ENCODE measurements at regions not wholly inside any gene's neighbourhood (a gene's known extent, or its start where the extent isn't known, plus 50 kb on each side); places are given as distances from the start of the nearest gene placed in this dataset.

- TF ChIP-seq, protein P1, sequence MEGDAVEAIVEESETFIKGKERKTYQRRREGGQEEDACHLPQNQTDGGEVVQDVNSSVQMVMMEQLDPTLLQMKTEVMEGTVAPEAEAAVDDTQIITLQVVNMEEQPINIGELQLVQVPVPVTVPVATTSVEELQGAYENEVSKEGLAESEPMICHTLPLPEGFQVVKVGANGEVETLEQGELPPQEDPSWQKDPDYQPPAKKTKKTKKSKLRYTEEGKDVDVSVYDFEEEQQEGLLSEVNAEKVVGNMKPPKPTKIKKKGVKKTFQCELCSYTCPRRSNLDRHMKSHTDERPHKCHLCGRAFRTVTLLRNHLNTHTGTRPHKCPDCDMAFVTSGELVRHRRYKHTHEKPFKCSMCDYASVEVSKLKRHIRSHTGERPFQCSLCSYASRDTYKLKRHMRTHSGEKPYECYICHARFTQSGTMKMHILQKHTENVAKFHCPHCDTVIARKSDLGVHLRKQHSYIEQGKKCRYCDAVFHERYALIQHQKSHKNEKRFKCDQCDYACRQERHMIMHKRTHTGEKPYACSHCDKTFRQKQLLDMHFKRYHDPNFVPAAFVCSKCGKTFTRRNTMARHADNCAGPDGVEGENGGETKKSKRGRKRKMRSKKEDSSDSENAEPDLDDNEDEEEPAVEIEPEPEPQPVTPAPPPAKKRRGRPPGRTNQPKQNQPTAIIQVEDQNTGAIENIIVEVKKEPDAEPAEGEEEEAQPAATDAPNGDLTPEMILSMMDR (IDR thresholded peaks at IDR 0.05; ENCODE audit: insufficient read depth, low read depth, low read length), result no peak
- no peak for TF ChIP-seq EZH2 (IDR thresholded peaks at IDR 0.05; ENCODE audit: insufficient read depth, low read length)
Measured at GRCh38 chr9:107869111-107869510, 379.5 kb upstream of the KLF4 start.

DNA sequence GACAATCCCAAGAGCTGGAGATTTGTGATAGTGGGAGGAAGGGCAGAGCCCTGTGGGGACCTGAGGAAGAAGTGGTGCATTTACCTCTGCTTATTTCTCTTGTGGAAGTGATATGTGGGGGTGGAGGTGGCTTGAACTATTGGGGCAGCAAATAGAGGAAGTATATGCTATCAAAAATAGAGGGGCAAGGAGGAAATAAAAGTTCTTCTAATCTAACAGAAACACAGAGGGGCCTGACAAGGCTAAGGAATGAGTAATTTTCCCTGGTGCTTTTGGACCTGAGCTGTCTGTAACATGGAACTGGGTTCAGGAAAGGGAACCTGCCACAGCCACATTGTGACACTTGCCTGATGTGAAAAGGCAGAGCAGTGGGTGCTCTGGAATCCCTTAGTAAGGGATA lies 378.6 kb upstream of the KLF4 start:
- H3K9ac ChIP-seq (ENCODE audit: low read length), result no peak overlapping the region
- no peaks in the 10 kb centered on the region for H3K4me1 ChIP-seq (ENCODE audit: insufficient read depth, low read length)
- no peaks in the 10 kb centered on the region for H4K20me1 ChIP-seq (ENCODE audit: insufficient read depth, low read length)
- no peak overlapping the region for H3K27ac Mint-ChIP-seq (ENCODE audit: unreplicated experiment)
- H3K4me3 ChIP-seq (ENCODE audit: insufficient read depth, low read depth, low read length), result no peak overlapping the region
- peaks cover 18% of the 10 kb centered on the region for H3K27me3 Mint-ChIP-seq (ENCODE audit: low read depth, unreplicated experiment)
- H3K36me3 Mint-ChIP-seq (ENCODE audit: low read depth, unreplicated experiment), result no peaks in the 10 kb centered on the region
- TF ChIP-seq, protein P1 (IDR thresholded peaks at IDR 0.05; ENCODE audit: insufficient read depth, low read depth, low read length), result no peak
- no peak for TF ChIP-seq EZH2 (IDR thresholded peaks at IDR 0.05; ENCODE audit: insufficient read depth, low read length)
- DNase-seq (ENCODE audit: low read depth) (no peak), FAIRE-seq (no peak)
- no peak overlapping the region for H3K4me2 ChIP-seq (ENCODE audit: low read length)
- no peak overlapping the region for H3K4me3 Mint-ChIP-seq (ENCODE audit: unreplicated experiment)
- H3K4me1 Mint-ChIP-seq (ENCODE audit: low read depth, unreplicated experiment), result no peaks in the 10 kb centered on the region
- no peak overlapping the region for H2AFZ ChIP-seq (ENCODE audit: low read depth, low read length)
- H3K27me3 ChIP-seq (ENCODE audit: insufficient read depth, low read length), result no peaks in the 10 kb centered on the region
- no peaks in the 10 kb centered on the region for H3K9me3 ChIP-seq (ENCODE audit: insufficient read depth, low read depth, low read length)
- peaks cover 1% of the 10 kb centered on the region for H3K9me3 Mint-ChIP-seq (ENCODE audit: unreplicated experiment)
- H3K27ac ChIP-seq (ENCODE audit: low read depth, low read length), result no peak overlapping the region
- H3K79me2 ChIP-seq (ENCODE audit: insufficient read depth, low read length), result no peaks in the 10 kb centered on the region
- H3K36me3 ChIP-seq (ENCODE audit: insufficient read depth, low read length), result no peaks in the 10 kb centered on the region

More at GRCh38 chr9:107869111-107869510, 379.5 kb upstream of the KLF4 start:
- Histone ChIP-seq H3K9me3 (ENCODE audit: insufficient read depth, low read depth, low read length) (no peaks in the 10 kb centered on the region), H2AFZ (ENCODE audit: low read depth, low read length) (no peak overlapping the region), H3K36me3 (ENCODE audit: insufficient read depth, low read length) (no peaks in the 10 kb centered on the region), H3K27ac (ENCODE audit: low read depth, low read length) (no peak overlapping the region), H3K4me3 (ENCODE audit: insufficient read depth, low read depth, low read length) (no peak overlapping the region), H3K9ac (ENCODE audit: low read length) (no peak overlapping the region), H4K20me1 (ENCODE audit: insufficient read depth, low read length) (no peaks in the 10 kb centered on the region), H3K4me1 (ENCODE audit: insufficient read depth, low read length) (no peaks in the 10 kb centered on the region), H3K4me2 (ENCODE audit: low read length) (no peak overlapping the region), H3K27me3 (ENCODE audit: insufficient read depth, low read length) (no peaks in the 10 kb centered on the region), H3K79me2 (ENCODE audit: insufficient read depth, low read length) (no peaks in the 10 kb centered on the region)
- no peak for DNase-seq (ENCODE audit: low read depth)
- peaks cover 17% of the 10 kb centered on the region for H3K27me3 Mint-ChIP-seq (ENCODE audit: low read depth, unreplicated experiment)
- H3K4me3 Mint-ChIP-seq (ENCODE audit: unreplicated experiment), result no peak overlapping the region
- FAIRE-seq, result no peak
- no peak overlapping the region for H3K27ac Mint-ChIP-seq (ENCODE audit: unreplicated experiment)
- no peaks in the 10 kb centered on the region for H3K36me3 Mint-ChIP-seq (ENCODE audit: low read depth, unreplicated experiment)
- no peaks in the 10 kb centered on the region for H3K4me1 Mint-ChIP-seq (ENCODE audit: low read depth, unreplicated experiment)
- H3K9me3 Mint-ChIP-seq (ENCODE audit: unreplicated experiment), result peaks cover 1% of the 10 kb centered on the region

DNA sequence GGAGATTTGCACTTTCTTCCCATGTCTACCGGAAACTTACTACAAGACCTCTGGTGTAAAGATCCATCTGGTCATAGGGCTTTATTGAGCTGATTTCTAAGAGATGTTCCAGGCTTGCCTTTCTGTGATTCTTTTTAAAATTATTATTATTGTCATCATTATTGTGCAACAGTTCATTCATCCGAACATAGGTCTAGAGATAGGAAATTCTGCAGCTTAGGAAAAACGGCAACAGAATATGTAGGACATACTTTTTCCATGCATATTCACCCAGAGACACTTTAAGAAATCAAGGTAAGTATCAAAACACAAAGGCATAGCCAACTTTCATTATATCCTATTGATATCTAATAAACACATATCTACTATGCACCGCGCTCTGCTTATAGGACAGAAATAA lies 378.2 kb upstream of the KLF4 start:
- Mint-ChIP-seq H3K36me3 (ENCODE audit: low read depth, unreplicated experiment) (no peaks in the 10 kb centered on the region), H3K27me3 (ENCODE audit: low read depth, unreplicated experiment) (peaks cover 18% of the 10 kb centered on the region), H3K9me3 (ENCODE audit: unreplicated experiment) (peaks cover under 1% of the 10 kb centered on the region), H3K4me1 (ENCODE audit: low read depth, unreplicated experiment) (no peaks in the 10 kb centered on the region), H3K27ac (ENCODE audit: unreplicated experiment) (no peak overlapping the region), H3K4me3 (ENCODE audit: unreplicated experiment) (no peak overlapping the region)
- no peaks in the 10 kb centered on the region for H3K36me3 ChIP-seq (ENCODE audit: insufficient read depth, low read length)
- H3K4me2 ChIP-seq (ENCODE audit: low read length), result no peak overlapping the region
- no peaks in the 10 kb centered on the region for H3K27me3 ChIP-seq (ENCODE audit: insufficient read depth, low read length)
- DNase-seq (ENCODE audit: low read depth) (no peak), FAIRE-seq (no peak)
- H3K27ac ChIP-seq (ENCODE audit: low read depth, low read length), result no peak overlapping the region
- no peak overlapping the region for H2AFZ ChIP-seq (ENCODE audit: low read depth, low read length)
- no peaks in the 10 kb centered on the region for H4K20me1 ChIP-seq (ENCODE audit: insufficient read depth, low read length)
- no peak overlapping the region for H3K9ac ChIP-seq (ENCODE audit: low read length)
- no peaks in the 10 kb centered on the region for H3K79me2 ChIP-seq (ENCODE audit: insufficient read depth, low read length)
- no peak overlapping the region for H3K4me3 ChIP-seq (ENCODE audit: insufficient read depth, low read depth, low read length)
- no peaks in the 10 kb centered on the region for H3K9me3 ChIP-seq (ENCODE audit: insufficient read depth, low read depth, low read length)
- no peaks in the 10 kb centered on the region for H3K4me1 ChIP-seq (ENCODE audit: insufficient read depth, low read length)
- TF ChIP-seq, protein P1 (IDR thresholded peaks at IDR 0.05; ENCODE audit: insufficient read depth, low read depth, low read length), result no peak
- TF ChIP-seq EZH2 (IDR thresholded peaks at IDR 0.05; ENCODE audit: insufficient read depth, low read length), result no peak

Measured in astrocyte (in vitro differentiated cells and primary cell).